WERI-Rb-1 (cell line): ENCODE measurements at regions not wholly inside any gene's neighbourhood (a gene's known extent, or its start where the extent isn't known, plus 50 kb on each side); places are given as distances from the start of the nearest gene placed in this dataset.

Source experiments
- DNase-seq: peaks from one replicate; pipeline ENCODE4 v3.0.0-alpha.2; 2020
- H3K27ac ChIP-seq: fragments of 250-450 bp; sonication (Bioruptor Pico); 2 replicates; pipeline ENCODE4 v1.5.1; 2020; ENCODE audit warnings: mild to moderate bottlenecking, moderate library complexity
- H3K27me3 ChIP-seq: fragments of 250-450 bp; sonication (Bioruptor Pico); 2 replicates; pipeline ENCODE4 v1.5.1; 2021; ENCODE audit warnings: mild to moderate bottlenecking, low read depth, moderate library complexity; ENCODE audit not compliant: insufficient read depth, severe bottlenecking
- H3K36me3 ChIP-seq: fragments of 250-450 bp; sonication (Bioruptor Pico); 2 replicates; pipeline ENCODE4 v1.5.1; 2020; ENCODE audit warnings: mild to moderate bottlenecking, moderate library complexity
- H3K4me3 ChIP-seq: 2 replicates; pipeline ENCODE4 v1.5.1; 2011; ENCODE audit warnings: low read depth, mild to moderate bottlenecking, control low read depth, low read length
- H3K9me3 ChIP-seq: fragments of 250-450 bp; sonication (Bioruptor Pico); 2 replicates; pipeline ENCODE4 v1.5.1; 2021; ENCODE audit warnings: mild to moderate bottlenecking, moderate library complexity; ENCODE audit not compliant: severe bottlenecking
- CTCF ChIP-seq: IDR thresholded peaks from 2 replicates; pipeline ENCODE4 v1.5.1; 2011; ENCODE audit warnings: low read depth, mild to moderate bottlenecking, control low read depth, inconsistent platforms, low read length

- no peak for DNase-seq
- H3K27ac ChIP-seq = no peak overlapping the region
- TF ChIP-seq CTCF = no peak
- no peaks in the 10 kb centered on the region for H3K36me3 ChIP-seq
- no peaks in the 10 kb centered on the region for H3K27me3 ChIP-seq
- no peak overlapping the region for H3K4me3 ChIP-seq
- no peaks in the 10 kb centered on the region for H3K9me3 ChIP-seq
Observed at GRCh38 chr4:164027805-164028204, 533.3 kb downstream of the TMA16 start.

DNA sequence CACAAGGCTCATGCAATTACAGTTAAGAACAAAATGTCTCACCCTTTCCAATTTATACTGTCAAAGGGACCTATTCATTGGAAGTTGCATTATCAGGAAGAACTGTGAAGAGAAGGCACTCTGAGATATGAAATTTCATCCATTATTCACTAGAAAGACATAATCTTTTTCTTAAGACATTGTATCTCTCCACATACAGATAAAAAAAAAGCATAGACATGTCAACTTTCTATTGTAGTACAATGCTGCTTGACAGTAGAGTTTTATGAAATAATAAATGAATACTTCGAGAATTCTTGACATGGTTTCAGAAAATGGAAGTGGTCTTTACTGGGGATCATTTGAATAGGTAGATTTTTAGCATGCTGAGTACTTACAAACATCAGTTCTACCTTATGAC, 545.0 kb downstream of the TMA16 start:
- no peak for DNase-seq
- Histone ChIP-seq H3K4me3 (no peak overlapping the region), H3K9me3 (peaks cover 5% of the 10 kb centered on the region), H3K27me3 (no peaks in the 10 kb centered on the region), H3K27ac (no peak overlapping the region), H3K36me3 (no peaks in the 10 kb centered on the region)
- no peak for TF ChIP-seq CTCF

- Histone ChIP-seq H3K4me3 (no peak overlapping the region), H3K27ac (no peak overlapping the region), H3K27me3 (no peaks in the 10 kb centered on the region), H3K36me3 (no peaks in the 10 kb centered on the region), H3K9me3 (no peaks in the 10 kb centered on the region)
- no peak for DNase-seq
- no peak for TF ChIP-seq CTCF
Observed at GRCh38 chr4:164056426-164057142, 562.1 kb downstream of the TMA16 start.

DNA sequence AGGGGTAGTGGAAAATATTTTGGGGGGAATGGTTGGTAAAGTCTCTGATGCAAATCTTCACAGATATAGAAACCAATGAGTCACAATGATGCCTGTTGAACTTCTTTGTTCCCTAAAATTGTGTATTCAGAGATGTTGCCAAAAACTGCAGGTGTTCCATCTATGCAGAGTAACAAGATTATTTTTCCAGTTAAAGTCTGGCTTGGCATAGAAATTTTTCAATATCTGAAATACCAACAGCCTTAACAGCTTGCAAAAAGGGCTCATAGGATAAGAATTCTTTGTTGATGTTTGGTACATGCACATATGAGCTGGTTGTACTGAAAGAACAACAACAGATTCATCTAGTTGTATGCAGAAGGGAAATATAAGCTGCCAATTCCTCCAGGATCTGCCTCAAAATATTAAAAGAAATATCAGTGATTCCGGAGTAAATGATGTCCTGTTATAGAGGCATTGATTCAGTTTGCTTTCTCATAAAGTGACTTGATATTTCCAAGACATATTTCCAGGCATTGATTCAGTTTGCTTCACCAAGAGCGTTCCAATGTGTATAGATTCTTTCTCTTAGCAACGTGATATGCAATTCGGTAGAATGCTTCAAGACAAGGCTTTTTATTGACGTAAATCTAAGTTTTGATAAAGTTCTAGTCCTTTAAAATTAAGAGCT, 564.4 kb downstream of the TMA16 start:
- DNase-seq = no peak
- TF ChIP-seq CTCF = no peak
- Histone ChIP-seq H3K27ac (no peak overlapping the region), H3K27me3 (no peaks in the 10 kb centered on the region), H3K36me3 (no peaks in the 10 kb centered on the region), H3K4me3 (no peak overlapping the region), H3K9me3 (no peaks in the 10 kb centered on the region)

DNA sequence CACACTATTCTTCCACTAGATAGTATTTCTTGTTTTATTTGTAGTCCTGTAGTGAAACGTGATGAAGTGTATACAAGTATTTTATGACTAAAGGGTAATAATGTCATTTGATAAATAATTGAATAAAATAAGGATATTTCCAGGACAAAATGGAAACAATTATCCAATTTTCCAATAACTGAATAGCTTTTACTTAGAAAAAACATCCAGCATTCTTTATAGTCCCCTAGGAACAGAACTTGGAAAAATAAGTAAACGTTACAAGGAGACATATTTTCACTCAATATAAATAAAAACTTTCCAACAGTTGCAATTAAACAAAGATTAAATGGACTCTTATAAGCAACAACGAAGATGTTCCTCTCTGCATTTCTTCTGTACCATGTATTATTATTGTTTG, 566.0 kb downstream of the TMA16 start:
- H3K27ac ChIP-seq = no peak overlapping the region
- H3K9me3 ChIP-seq = no peaks in the 10 kb centered on the region
- TF ChIP-seq CTCF = no peak
- H3K27me3 ChIP-seq = no peaks in the 10 kb centered on the region
- no peak for DNase-seq
- H3K4me3 ChIP-seq = no peak overlapping the region
- no peaks in the 10 kb centered on the region for H3K36me3 ChIP-seq

DNA sequence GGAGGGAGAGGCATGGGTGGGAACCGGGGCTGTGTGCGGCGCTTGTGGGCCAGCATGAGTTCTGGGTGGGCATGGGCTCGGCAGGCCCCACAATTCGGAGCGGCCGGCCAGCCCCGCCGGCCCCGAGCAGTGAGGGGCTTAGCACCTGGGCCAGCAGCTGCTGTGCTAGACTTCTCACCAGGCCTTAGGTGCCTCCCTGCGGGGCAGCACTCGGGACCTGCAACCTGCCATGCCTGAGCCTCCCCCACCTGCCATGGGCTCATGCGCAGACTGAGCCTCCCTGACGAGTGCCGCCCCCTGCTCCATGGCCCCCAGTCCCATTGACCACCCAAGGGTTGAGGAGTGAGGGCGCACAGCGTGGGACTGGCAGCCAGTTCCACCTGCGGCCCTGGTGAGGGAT, 573.9 kb downstream of the TMA16 start:
- Histone ChIP-seq H3K36me3 (no peaks in the 10 kb centered on the region), H3K27me3 (no peaks in the 10 kb centered on the region), H3K27ac (no peak overlapping the region), H3K4me3 (no peak overlapping the region), H3K9me3 (no peaks in the 10 kb centered on the region)
- no peak for TF ChIP-seq CTCF
- DNase-seq = no peak
